NCI-H187 (cell line): ENCODE measurements at regions not wholly inside any gene's neighbourhood (a gene's known extent, or its start where the extent isn't known, plus 50 kb on each side); places are given as distances from the start of the nearest gene placed in this dataset.
"Not testable (repeated sequence)": the region's sequence is repeated elsewhere in the genome, so short reads cannot be mapped to it uniquely, and the experiment has no call there.

Experiments
- DNase-seq, 2 experiments: peaks; one replicate each; lab custom pipeline; 2025; lab: John Stamatoyannopoulos, UW

GRCh38 chr1:234797216-234797615, 187.2 kb upstream of the IRF2BP2 start:
- DNase-seq = not testable (repeated sequence)

DNA sequence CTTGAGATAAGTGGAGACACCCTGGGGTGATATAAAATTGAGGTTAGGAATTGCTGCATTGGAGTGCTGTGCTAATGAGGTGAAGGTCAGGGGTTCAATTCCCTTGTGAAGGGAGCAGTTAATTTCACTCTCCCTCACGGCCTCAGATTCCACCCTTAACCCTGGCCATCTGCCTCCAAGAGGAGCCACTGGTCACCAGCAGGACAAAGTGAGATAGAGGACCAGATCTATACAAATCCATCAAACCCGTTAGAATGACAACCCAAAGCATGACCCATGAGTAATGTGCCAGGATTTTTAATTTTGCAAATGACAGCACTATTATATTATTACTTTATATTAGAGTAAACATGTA, 186.4 kb upstream of the IRF2BP2 start:
- not testable (repeated sequence) for DNase-seq

GRCh38 chr1:234795711-234796437, 185.9 kb upstream of the IRF2BP2 start:
- not testable (repeated sequence) for DNase-seq

DNA sequence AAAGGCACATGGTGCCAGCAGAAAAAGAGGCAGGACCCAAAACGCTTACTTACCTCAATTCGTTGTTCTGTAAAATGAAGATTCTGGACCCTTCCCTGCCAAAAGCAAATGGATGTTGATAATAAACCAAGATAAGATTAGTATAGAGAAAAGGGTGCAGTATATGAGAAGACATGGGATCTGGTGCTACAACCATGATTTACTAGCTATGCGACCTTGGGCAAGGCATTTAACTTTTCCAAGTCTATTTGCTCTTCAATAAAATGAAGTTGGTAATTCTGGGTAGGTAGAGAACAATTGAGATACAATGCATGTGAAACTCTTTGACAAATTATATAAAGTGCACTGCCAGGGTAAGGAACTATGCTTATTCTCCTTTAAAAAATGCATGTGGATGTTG, 185.0 kb upstream of the IRF2BP2 start:
- not testable (repeated sequence) for DNase-seq

DNA sequence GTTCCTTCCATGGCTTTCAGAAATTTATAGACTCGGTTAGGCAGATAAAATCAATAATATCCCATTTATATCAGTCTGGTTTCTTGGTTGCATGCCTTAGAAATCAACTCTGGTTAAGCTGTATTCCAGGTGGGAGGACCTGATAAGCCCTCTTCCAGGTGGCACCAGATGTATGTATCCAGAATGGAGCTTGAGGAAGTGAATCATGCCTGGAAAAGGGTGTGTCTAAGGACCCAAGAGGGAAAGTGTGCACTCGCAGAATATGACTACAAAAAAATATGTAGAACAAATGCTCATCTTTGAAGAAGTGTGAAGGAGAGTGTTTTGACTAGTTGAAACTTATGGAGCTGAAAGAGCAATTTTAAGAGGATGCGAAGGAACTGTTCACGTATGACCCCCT, 184.5 kb upstream of the IRF2BP2 start:
- not testable (repeated sequence) for DNase-seq

GRCh38 chr1:234793924-234794323, 183.9 kb upstream of the IRF2BP2 start:
- DNase-seq = not testable (repeated sequence)

DNA sequence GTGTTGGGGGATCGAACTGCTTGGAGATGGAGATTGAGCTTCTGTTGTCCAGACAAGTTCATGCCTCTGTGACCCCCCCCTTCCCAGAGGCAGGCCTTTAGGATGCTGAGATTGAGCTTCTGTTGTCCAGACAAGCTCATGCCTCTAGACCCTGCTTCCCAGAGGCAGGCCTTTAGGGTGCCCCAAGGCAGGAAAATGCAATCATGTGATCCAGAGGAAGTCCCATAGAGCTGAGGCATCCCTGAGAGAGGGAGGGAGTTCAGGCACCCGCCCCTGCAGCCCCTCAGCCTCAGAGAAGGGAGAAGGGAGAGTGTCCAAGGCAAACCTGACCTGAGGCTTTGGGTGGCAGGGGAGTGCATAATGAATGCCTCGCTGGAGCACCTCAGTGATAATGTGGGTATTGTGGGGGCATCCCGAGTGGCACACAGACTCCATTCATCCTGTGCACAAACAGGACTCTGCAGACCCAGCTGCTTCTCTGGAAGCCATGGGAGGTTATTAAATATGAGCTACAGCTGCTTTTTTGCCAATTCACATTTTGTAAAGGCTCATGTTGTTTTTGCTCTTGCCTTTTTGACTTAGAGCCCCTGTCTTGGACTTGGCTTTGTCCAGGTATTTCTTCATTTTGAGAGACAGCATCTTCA, 182.4 kb upstream of the IRF2BP2 start:
- not testable (repeated sequence) for DNase-seq

- not testable (repeated sequence) for DNase-seq
These were observed 181.6 kb upstream of the IRF2BP2 start for GRCh38 chr1:234791615-234792014.

- DNase-seq = not testable (repeated sequence)
These were observed 180.4 kb upstream of the IRF2BP2 start for GRCh38 chr1:234790333-234790732.

GRCh38 chr1:234787011-234787584, 177.1 kb upstream of the IRF2BP2 start:
- DNase-seq = not testable (repeated sequence)

GRCh38 chr1:234785922-234786321, 175.9 kb upstream of the IRF2BP2 start:
- DNase-seq = not testable (repeated sequence)

DNA sequence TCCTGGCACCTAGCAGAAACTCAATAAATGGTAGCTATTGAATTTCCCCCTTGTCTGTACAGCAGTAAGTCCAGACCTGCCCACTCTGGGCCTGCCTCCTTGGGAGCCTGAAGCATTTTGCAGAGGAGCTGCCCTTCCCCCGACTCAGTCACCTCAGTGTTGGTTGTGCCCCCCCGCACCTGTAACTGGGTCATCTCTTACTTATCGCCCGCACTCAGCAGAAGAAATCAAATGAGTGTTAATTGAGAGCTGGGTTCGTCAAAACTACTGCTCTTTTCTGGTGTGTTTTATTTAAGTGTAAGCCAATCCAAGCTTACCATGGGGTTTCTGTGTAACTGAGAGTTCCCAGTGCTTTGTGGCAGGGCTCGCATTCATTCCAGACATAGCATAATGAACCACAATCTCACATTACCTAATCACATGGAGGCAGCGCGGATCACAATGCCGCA, 175.5 kb upstream of the IRF2BP2 start:
- not testable (repeated sequence) for DNase-seq

DNA sequence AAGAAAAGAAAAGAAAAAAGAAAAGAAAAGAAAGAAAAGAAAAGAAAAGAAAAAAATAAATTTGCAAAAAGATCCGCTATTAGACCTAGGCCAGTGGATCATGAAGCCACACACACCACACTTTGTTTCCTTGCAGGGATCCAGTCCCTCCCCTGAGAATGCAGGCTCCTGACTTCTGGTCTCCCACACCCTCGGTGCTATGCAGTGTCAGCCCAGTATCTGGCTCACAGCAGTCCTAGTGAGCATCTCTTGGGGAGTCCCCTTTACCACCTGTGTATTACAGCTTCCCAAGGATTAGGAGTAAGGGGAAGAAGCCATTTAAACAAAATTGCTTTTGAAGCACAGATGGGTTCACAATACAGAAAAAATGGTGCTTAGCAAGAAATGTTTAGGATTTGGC, 174.1 kb upstream of the IRF2BP2 start:
- not testable (repeated sequence) for DNase-seq

GRCh38 chr1:234782791-234783190, 172.8 kb upstream of the IRF2BP2 start:
- no peak for DNase-seq

DNA sequence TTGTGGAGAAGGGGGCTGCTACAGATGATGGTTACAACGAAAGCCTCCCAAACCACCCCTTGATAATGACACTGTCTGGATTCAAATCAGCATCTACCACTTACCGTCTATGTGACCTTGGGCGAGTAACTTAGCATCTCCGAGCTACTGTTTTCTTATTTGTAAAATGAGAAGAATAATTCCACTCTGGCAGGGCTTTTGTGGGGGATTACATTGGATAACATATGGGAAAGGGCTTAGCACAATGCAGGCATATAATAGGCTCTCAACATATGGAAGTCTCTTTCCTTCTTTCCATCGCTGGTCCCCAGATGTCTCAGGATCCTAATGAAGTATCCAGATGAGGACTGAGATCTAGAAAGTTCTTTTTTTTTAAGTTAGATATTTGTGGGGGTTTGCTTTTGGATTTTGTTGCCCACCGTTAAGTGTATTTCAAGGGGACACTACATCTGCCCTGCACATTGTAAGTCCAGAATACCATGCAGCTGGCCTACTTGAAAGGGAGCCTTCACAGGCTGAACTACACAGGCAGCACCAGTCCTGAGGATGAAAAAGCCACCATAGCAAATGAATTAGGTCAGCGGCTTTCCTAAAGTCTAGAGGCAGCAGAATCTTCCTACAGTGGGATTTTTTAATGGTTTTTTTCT, 172.2 kb upstream of the IRF2BP2 start:
- DNase-seq = no peak

DNA sequence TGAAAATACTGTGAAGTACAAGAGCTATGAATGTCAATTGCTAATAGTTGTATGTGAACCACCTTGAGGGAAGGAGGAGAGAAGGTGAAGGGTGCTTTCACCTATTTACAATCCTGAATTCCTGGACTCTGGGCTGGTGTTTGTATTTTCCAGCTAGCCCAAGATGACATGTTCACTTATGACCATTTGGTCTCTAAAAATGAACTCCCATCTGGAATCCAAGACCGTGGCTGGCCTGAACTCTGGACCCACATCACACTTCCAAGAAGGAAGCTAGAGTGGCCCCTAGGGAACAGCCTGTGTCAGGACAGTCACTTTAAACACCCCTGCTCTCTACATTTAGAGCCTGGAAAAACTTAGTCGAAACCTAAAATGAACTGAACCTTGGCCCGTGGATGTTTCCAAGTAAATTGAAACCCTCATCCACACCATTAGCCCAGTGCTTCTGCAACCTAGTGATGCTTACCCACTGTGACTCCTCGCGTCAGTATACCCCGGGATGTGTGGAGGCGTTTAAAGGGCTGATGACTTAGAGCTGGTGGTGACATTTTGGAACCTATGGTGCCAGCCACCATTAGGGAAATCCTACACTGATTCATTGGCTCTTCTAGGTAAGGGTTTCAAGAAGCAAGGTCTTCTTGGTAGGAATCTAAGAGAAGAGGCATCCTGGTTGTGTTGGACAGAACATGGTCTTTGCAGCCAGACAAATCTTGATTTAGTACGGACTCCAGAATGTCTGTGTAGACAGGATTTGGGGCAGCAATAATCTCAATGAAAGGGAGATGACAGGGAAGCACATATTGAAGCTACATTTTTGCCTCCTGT, 171.5 kb upstream of the IRF2BP2 start:
- DNase-seq = no peak

GRCh38 chr1:234780531-234781162, 170.7 kb upstream of the IRF2BP2 start:
- DNase-seq = no peak

DNA sequence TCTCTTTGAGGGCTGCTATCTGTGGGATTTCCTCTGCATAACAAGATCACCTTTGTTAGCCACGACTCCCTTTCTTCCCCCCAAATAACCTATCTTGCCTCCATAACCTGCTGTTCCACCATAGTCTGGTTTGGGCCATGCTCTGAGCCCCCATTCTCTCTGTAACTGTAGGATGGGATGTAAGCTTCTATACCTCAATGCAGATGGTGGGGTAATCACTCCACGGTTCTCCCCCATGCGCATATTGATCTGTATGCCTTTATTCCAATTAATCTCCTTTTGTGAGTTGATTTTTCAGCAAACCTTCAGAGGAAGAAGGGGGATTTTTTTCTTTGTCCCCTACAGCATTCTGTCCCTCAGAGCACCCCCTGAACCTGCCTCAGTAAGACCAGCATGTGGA, 170.1 kb upstream of the IRF2BP2 start:
- no peak for DNase-seq

- DNase-seq = not testable (repeated sequence)
These were observed 169.6 kb upstream of the IRF2BP2 start for GRCh38 chr1:234779600-234779999.

GRCh38 chr1:234779160-234779538, 169.2 kb upstream of the IRF2BP2 start:
- DNase-seq = no peak
